SK-N-MC (cell line): ENCODE measurements at regions not wholly inside any gene's neighbourhood (a gene's known extent, or its start where the extent isn't known, plus 50 kb on each side); places are given as distances from the start of the nearest gene placed in this dataset.

Experiments
- EZH2 ChIP-seq: fragments of 200-600 bp; sonication (generic); IDR thresholded peaks from one replicate; pipeline ENCODE4 v1.6.1; 2017; ENCODE audit warnings: antibody characterized with exemption
- POLR2AphosphoS5 ChIP-seq: IDR thresholded peaks from 2 replicates; pipeline ENCODE4 v1.6.1; 2012; ENCODE audit warnings: mild to moderate bottlenecking, low read depth, low read length, borderline replicate concordance

DNA sequence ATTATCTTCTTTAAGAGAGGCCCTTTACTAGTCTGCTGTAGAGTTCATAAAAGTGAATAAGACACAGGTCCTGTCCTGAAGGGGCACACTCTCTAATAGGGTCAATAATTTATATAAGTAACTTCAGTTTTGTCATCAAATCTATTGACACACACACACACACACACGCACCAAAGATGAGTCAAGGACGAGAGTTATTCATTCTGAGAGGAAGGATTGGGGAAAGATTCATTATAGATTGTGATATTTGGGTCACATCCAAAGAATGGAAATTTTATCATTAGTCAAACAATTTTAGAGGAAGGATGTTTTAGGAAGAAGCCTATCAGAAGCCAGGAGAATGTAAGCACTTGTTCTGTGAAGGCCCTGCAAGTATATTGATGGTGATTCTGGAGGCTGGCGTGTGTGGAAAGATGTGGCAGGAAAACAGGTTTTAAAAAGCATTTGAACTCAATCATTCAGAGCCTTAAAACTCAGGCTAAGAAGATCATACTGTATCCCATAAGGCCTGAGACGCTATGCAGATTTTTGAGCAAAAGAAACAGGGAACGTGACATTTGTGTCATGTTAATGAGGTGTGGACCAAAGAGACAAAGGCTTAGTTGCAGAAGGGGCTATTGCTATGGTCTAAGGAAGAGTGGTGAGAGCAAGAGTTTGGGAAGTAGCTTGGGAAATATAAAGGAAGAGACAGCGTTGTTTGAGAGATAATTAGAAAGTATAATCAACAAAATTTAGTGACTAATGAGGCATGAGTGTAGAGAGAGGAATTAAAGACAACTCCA is 161.4 kb upstream of the PREP start:
- TF ChIP-seq EZH2 (no peak), POLR2AphosphoS5 (no peak)
